ENCODE measurements at regions not wholly inside any gene's neighbourhood (a gene's known extent, or its start where the extent isn't known, plus 50 kb on each side); places are given as distances from the start of the nearest gene placed in this dataset.

DNA sequence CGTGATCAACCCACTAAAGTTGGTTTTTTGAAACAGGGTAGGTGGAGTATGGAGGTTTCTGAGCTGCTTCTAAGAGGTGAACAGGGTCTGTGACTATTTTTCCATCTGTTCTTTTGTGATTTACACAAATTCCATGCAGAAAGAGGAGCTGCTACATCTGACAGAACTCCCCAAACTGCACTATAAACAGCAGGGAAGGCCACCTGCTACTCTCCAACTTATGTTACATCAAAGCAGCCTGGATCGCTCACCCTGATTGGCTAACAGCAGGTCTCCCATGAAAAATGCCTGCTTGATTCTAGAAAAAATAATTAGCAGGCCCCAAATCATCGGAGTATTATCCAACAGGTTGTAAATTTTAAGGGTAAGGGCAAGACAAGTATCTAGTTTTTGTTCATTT lies 282.9 kb upstream of the FLRT2 start:
- no peak for TF ChIP-seq EP300 (IDR thresholded peaks at IDR 0.05)
- TF ChIP-seq, protein P1, sequence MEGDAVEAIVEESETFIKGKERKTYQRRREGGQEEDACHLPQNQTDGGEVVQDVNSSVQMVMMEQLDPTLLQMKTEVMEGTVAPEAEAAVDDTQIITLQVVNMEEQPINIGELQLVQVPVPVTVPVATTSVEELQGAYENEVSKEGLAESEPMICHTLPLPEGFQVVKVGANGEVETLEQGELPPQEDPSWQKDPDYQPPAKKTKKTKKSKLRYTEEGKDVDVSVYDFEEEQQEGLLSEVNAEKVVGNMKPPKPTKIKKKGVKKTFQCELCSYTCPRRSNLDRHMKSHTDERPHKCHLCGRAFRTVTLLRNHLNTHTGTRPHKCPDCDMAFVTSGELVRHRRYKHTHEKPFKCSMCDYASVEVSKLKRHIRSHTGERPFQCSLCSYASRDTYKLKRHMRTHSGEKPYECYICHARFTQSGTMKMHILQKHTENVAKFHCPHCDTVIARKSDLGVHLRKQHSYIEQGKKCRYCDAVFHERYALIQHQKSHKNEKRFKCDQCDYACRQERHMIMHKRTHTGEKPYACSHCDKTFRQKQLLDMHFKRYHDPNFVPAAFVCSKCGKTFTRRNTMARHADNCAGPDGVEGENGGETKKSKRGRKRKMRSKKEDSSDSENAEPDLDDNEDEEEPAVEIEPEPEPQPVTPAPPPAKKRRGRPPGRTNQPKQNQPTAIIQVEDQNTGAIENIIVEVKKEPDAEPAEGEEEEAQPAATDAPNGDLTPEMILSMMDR (IDR thresholded peaks at IDR 0.05): no peak
- no peak for TF ChIP-seq POLR2A (IDR thresholded peaks at IDR 0.05)
- TF ChIP-seq POLR2AphosphoS5 (IDR thresholded peaks at IDR 0.05): no peak

Measured in upper lobe of left lung (tissue), 4 donors.